ENCODE measurements at regions not wholly inside any gene's neighbourhood (a gene's known extent, or its start where the extent isn't known, plus 50 kb on each side); places are given as distances from the start of the nearest gene placed in this dataset.

GRCh38 chr10:22086730-22087401, 83.3 kb upstream of the DNAJC1 start (continued):
- TF ChIP-seq, protein P1, sequence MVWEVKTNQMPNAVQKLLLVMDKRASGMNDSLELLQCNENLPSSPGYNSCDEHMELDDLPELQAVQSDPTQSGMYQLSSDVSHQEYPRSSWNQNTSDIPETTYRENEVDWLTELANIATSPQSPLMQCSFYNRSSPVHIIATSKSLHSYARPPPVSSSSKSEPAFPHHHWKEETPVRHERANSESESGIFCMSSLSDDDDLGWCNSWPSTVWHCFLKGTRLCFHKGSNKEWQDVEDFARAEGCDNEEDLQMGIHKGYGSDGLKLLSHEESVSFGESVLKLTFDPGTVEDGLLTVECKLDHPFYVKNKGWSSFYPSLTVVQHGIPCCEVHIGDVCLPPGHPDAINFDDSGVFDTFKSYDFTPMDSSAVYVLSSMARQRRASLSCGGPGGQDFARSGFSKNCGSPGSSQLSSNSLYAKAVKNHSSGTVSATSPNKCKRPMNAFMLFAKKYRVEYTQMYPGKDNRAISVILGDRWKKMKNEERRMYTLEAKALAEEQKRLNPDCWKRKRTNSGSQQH (CRISPR knock-in tag; IDR thresholded peaks at IDR 0.05) = no peak
- TF ChIP-seq ZBTB17 (CRISPR knock-in tag; IDR thresholded peaks at IDR 0.05) = peak; percentile 80
- TF ChIP-seq ZBTB1 (CRISPR knock-in tag; IDR thresholded peaks at IDR 0.05; ENCODE audit: borderline replicate concordance, low read depth) = no peak
- TF ChIP-seq, protein P2, sequence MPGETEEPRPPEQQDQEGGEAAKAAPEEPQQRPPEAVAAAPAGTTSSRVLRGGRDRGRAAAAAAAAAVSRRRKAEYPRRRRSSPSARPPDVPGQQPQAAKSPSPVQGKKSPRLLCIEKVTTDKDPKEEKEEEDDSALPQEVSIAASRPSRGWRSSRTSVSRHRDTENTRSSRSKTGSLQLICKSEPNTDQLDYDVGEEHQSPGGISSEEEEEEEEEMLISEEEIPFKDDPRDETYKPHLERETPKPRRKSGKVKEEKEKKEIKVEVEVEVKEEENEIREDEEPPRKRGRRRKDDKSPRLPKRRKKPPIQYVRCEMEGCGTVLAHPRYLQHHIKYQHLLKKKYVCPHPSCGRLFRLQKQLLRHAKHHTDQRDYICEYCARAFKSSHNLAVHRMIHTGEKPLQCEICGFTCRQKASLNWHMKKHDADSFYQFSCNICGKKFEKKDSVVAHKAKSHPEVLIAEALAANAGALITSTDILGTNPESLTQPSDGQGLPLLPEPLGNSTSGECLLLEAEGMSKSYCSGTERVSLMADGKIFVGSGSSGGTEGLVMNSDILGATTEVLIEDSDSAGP (CRISPR knock-in tag; IDR thresholded peaks at IDR 0.05) = no peak
- TF ChIP-seq TGIF2 (CRISPR knock-in tag; IDR thresholded peaks at IDR 0.05) = no peak
- TF ChIP-seq, protein P3, sequence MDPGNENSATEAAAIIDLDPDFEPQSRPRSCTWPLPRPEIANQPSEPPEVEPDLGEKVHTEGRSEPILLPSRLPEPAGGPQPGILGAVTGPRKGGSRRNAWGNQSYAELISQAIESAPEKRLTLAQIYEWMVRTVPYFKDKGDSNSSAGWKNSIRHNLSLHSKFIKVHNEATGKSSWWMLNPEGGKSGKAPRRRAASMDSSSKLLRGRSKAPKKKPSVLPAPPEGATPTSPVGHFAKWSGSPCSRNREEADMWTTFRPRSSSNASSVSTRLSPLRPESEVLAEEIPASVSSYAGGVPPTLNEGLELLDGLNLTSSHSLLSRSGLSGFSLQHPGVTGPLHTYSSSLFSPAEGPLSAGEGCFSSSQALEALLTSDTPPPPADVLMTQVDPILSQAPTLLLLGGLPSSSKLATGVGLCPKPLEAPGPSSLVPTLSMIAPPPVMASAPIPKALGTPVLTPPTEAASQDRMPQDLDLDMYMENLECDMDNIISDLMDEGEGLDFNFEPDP (CRISPR knock-in tag; IDR thresholded peaks at IDR 0.05) = no peak
- no peak for TF ChIP-seq PTRF (tag; IDR thresholded peaks at IDR 0.05)
- TF ChIP-seq POLR2G (IDR thresholded peaks at IDR 0.05; ENCODE audit: low read depth, low read length) = no peak
- no peak for TF ChIP-seq YBX1 (IDR thresholded peaks at IDR 0.05)
- TF ChIP-seq ELK3 (CRISPR knock-in tag; IDR thresholded peaks at IDR 0.05) = no peak
- no peak for TF ChIP-seq BCLAF1 (IDR thresholded peaks at IDR 0.05; ENCODE audit: borderline replicate concordance in 1 of 2, control insufficient read depth in 1 of 2, low read depth in 2 of 2, low read length in 1 of 2)
- TF ChIP-seq HMBOX1 (IDR thresholded peaks at IDR 0.05) = peak; percentile 89
- no peak for TF ChIP-seq RBFOX2 (IDR thresholded peaks at IDR 0.05; ENCODE audit: low read depth, low read length)
- no peak for TF ChIP-seq TFAM (CRISPR knock-in tag; conservative IDR thresholded peaks at IDR 0.05)
- TF ChIP-seq RCOR1 (IDR thresholded peaks at IDR 0.05; ENCODE audit: borderline replicate concordance in 1 of 2, low read depth in 2 of 2, low read length in 2 of 2) = 0 out of 4 replicates have a peak, but pooled peaks of 1 of the 2 experiments have one; percentile 7
- no peak for TF ChIP-seq DLX4 (CRISPR knock-in tag; IDR thresholded peaks at IDR 0.05)
